GM21529 (cell line): ENCODE measurements at regions not wholly inside any gene's neighbourhood (a gene's known extent, or its start where the extent isn't known, plus 50 kb on each side); places are given as distances from the start of the nearest gene placed in this dataset.

Experiments used
- ATAC-seq: cut with Tn5 transposase; IDR thresholded peaks from one replicate; pipeline ENCODE4 v1.9.1; 2021; ENCODE audit not compliant: unreplicated experiment

DNA sequence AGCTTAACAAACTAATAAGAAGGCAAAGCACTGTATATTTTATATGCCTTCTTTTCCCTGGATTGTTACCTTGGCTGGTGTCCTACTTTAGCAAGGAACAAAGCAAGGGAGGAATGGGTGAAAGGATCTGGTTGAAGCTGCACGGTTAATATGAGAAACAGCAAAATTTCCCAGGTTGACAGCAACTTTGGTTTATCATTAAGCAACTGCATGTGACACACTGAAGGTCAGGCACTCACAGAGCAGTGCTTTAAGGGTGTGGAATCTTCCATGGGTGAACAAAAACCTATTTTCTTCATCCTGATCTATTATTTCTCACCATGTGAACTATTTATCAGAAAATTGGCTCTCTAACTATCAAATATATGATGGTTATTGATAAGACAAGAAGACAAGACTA lies 109.0 kb upstream of the ATP10B start:
- ATAC-seq: peak; percentile 35

- no peak for ATAC-seq
These were observed 108.6 kb upstream of the ATP10B start for GRCh38 chr5:160960592-160960991.

DNA sequence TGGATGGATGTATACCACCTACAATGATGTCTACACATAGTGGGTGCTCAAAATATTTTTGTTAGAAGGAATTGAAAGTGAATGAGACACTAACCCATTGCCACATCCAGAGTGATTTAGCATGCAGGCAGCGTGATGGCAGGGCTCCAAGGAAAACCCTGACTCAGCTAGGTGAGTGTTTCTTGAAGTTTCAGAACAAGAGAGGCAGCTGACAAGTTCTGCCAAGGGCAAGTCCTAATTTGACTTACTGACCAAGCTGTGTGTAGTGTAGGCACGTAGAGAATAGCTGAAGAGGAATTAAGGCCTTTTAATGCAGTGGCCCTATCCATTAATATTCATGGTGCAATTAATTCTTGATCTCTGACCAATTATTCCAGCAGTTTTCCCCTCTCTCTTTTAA lies 107.8 kb upstream of the ATP10B start:
- ATAC-seq: peak; percentile 45

GRCh38 chr5:160957312-160957861 lies 105.4 kb upstream of the ATP10B start:
- ATAC-seq: peak; percentile 36

- ATAC-seq: no peak
These were observed 104.0 kb upstream of the ATP10B start for GRCh38 chr5:160956051-160956450.

DNA sequence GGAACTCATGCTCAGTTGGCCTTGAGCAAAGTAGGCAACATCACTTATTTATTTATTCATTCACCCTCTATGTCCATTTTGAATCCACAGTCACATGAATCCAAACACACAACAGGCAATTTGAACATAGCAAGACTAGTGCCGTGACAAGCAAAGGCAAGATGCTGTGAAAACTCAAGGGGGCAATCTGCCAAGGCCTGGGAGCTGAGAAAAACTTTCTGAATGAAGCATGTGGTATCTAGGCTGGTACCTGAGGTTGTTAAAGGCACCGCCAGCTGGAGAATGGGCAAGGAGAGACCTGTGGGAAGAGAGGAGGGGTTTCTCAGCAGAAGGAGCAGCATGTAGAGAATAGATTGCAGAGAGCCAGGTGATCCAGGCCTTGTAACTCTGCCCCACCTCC lies 98.3 kb upstream of the ATP10B start:
- no peak for ATAC-seq

DNA sequence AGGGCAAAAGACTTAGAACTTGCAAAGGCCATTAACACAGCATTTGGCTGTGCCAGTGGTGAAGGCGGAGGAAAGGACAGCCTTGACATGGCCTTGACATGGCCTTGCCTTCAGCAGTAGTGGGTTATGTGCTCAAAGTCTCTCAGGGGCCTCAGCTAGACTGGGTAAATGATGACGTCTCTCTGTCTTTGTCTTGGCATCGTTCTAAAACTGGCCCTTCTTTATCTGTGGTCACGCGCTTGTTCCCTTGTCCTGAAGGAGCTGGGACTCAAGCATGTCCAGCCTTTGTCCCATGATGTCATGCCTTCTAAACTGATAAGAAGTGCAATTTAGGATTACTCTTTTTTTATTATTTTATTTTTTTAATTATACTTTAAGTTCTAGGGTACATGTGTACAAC lies 88.7 kb upstream of the ATP10B start:
- ATAC-seq: no peak

DNA sequence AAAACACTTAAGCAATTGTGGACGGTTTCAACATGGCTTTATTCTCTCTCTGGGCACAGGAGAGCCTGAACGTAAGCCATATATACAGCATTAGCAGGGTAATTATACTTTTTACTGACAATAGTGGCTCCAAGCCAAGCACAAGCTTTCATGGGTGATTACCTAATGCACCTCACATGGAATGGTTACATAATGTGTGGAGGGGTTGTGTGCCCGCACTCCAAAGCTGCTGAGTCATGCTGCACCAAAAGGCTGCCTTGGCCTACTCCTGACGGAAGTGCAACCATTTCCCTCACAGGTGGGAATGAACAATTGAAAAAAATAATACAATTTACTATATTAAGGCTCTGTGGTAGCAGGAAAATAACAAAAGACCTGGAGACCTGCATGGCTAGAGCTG lies 86.5 kb upstream of the ATP10B start:
- ATAC-seq: no peak

DNA sequence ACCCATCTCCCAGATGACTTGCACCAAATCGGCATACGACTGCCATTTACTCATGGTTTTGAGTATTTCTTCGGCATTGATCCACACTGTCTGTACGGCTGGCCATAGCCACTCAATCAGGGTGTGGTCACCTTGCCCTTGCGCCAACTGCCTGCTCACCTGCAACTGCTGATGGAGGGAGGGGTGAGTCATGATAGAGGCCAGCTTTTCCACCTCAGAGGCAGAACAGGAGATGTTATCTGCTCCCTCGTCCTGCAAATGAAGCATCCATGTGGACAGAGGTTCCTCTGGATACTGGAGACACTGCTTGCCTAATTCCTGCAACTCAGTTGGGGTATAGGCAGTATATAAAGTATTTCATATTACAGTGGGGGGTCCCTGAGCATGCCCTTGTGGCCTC lies 85.6 kb upstream of the ATP10B start:
- ATAC-seq: no peak

GRCh38 chr5:160935776-160936175 lies 83.8 kb upstream of the ATP10B start:
- no peak for ATAC-seq

DNA sequence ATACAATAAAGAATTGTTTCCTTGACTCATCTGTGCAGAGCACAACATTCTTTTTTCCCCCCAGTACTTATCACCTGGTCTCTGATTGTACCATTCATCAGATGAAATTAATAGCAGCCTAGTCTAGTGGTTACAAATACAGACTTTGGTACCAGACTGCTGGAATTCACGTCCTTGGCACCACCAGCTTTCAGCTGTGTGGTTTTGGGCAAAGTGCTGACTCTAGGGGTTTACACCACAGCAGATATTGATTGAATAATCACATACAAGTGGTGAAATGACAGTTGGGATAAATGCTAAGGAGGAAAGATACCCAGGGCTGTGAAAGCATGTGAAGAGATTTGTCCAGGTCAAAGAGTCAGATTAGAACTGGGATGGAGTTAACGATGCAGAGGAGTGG lies 79.3 kb upstream of the ATP10B start:
- ATAC-seq: no peak

DNA sequence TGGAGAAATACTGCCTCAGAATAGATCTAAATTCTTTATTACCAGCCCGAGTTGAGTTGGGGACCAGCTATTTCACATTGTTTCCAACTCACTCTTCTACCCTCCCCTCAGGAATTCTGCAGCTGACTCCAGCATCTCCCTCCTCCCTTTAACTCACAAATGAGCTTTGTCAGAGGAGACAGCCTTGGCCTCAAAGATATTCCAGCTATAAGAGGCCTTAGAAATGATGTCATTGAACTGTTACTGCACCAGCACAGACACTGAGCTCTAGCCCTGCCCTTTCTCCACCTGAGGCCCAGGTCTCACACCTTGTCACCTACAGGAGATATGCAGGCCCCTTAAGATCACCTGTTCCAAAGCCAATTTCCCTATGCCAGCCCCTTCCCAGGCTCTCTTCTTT lies 78.4 kb upstream of the ATP10B start:
- no peak for ATAC-seq

DNA sequence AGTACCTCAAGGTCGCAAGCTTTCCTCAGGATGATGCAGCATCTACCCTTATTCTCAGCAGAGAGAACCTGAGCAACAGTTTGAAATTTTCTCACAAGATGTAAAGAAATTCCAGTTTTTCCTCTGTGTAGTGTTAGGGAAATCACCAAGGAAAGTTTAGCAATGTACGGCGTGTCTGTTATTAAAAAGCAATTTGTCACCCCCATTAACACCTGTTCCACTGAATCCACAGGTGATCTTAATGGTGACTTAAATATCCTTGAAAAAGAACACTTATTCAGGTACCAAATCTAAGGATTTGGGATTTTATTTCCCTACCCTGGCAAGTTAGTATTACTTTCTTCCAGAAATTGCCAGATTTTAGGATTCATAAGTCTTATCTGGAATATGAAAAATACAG lies 77.9 kb upstream of the ATP10B start:
- ATAC-seq: no peak

GRCh38 chr5:160929360-160929759 lies 77.3 kb upstream of the ATP10B start:
- no peak for ATAC-seq

GRCh38 chr5:160926428-160926827 lies 74.4 kb upstream of the ATP10B start:
- ATAC-seq: no peak

DNA sequence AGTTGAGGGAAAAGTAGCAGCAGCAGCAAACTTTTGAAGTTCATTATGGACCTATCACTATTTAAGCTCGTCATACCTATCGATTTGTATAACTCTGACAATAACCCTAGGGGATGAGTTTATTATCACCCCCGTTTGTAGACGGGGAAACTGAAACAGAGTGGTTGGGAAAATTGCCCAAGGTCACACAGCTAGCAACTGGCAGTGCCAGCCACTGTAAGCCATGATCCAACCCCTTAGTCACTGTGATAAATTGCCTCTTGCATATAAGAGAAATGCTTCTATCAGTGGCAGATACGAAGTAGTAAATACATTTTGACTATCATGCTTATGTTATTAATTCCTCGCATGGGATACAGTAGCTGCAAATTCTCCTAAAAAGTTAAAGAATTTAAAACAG lies 73.3 kb upstream of the ATP10B start:
- no peak for ATAC-seq

DNA sequence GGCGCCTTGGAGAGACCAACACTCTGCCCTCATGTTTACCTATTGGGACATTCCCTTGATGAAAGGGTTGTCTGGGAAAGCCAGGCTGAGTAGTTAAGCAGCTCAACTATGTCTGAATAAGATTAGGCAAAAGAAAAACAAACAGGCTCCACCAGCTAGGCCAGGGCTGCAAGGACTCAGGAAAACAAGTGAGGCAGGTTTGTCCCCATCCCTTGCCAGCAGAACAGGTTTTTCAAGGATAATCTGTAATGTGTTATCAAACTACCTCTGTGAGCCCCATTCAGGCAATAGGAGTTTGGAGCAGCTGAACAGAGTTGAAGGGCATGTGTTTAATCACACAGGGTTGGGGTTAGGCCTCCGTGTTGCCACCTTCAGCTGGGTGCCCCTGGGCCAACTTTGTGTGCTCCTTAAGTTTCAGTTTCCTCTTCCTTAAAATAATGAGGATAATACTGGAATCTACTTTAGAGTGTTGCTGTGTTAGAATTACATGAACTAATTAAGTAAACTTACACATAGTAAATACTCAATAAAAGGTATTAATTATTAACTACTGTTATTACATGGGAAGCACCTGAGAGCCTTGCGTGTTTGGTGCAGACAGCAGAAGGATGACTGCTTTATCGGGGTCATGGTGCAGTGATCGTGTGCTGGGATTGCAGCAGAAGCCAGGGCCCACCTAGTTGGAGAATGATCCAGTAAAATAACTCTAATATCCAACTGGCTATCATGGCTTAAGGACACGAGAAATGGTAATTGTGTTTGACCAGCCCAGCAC lies 72.1 kb upstream of the ATP10B start:
- ATAC-seq: no peak

- no peak for ATAC-seq
These were observed 71.4 kb upstream of the ATP10B start for GRCh38 chr5:160923411-160923810.

GRCh38 chr5:160922311-160922710 lies 70.3 kb upstream of the ATP10B start:
- no peak for ATAC-seq

GRCh38 chr5:160921423-160922285 lies 69.6 kb upstream of the ATP10B start:
- no peak for ATAC-seq

DNA sequence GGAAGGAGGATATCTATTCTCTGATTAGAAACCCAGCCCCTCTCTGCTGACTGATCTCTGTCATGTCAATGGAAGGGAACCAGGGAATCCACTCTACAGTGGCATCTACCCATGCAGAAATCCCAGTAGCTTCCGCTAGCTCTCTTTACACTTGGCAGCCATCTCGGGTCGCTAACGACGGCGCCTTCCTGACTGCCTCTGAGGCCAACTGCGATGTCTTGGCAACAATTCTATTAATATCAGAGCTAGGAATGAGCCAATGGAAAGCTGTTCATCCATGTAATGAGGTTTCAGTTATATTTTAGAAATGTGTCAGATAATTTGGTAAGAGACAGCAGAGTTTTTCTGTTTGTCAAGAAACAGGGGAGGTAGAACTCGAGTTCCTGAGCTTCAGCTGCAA lies 67.6 kb upstream of the ATP10B start:
- ATAC-seq: no peak

DNA sequence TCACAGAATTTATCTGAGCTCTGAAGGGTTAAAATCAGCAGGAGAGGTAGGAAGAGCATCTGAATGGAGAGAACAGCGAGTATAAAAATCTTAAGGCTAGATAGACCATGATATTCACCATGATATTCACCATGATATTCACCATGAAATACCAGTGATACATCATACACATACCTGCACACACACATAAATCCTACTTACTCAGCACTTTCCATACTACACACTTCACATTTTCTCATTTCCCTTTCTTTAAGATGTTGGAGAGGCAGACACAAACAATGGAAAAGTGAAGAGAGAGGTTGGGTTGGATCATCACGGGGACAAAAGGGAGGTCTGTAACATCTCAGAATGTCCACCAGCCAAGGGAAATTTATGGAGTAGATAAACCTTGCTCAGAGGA lies 66.4 kb upstream of the ATP10B start:
- no peak for ATAC-seq
